Mesenchymal stem cell (in vitro differentiated cells and primary cell): ENCODE measurements at regions not wholly inside any gene's neighbourhood (a gene's known extent, or its start where the extent isn't known, plus 50 kb on each side); places are given as distances from the start of the nearest gene placed in this dataset.

Source experiments
- DNase-seq: peaks from one replicate; pipeline ENCODE4 v3.0.0-alpha.2; 2013
- H2AFZ ChIP-seq: one replicate; pipeline ENCODE4 v1.6.1; 2013; ENCODE audit warnings: low read depth, mild to moderate bottlenecking, control low read depth, inconsistent platforms, low read length, moderate library complexity
- H2AK5ac ChIP-seq: 2 replicates; pipeline ENCODE4 v1.6.1; 2013; ENCODE audit warnings: low read length, moderate library complexity, mild to moderate bottlenecking, inconsistent platforms; ENCODE audit not compliant: severe bottlenecking
- H2BK120ac ChIP-seq: one replicate; pipeline ENCODE4 v1.6.1; 2013; ENCODE audit warnings: low read depth, mild to moderate bottlenecking, inconsistent platforms, low read length, moderate library complexity
- H2BK12ac ChIP-seq, 2 experiments: one replicate each; pipeline ENCODE4 v1.6.1; 2013; ENCODE audit warnings: inconsistent platforms in 2 of 2, low read length in 2 of 2, mild to moderate bottlenecking in 2 of 2, moderate library complexity in 2 of 2, control low read depth in 1 of 2
- H2BK15ac ChIP-seq: one replicate; pipeline ENCODE4 v1.6.1; 2013; ENCODE audit warnings: mild to moderate bottlenecking, low read depth, inconsistent platforms; ENCODE audit not compliant: poor library complexity, severe bottlenecking
- H2BK5ac ChIP-seq: 2 replicates; pipeline ENCODE4 v1.6.1; 2013; ENCODE audit warnings: low read depth, mild to moderate bottlenecking, low read length, control low read depth, inconsistent platforms; ENCODE audit not compliant: poor library complexity, severe bottlenecking
- H3K14ac ChIP-seq, 2 experiments: one replicate each; pipeline ENCODE4 v1.6.1; 2013; ENCODE audit warnings: inconsistent platforms in 2 of 2, low read length in 2 of 2, control low read depth in 1 of 2, mild to moderate bottlenecking in 1 of 2, moderate library complexity in 1 of 2
- H3K18ac ChIP-seq, 2 experiments: one replicate each; pipeline ENCODE4 v1.6.1; 2013; ENCODE audit warnings: inconsistent platforms in 2 of 2, low read length in 2 of 2, control low read depth in 1 of 2, low read depth in 1 of 2, mild to moderate bottlenecking in 1 of 2
- H3K23ac ChIP-seq, 2 experiments: one replicate each; pipeline ENCODE4 v1.6.1; 2013; ENCODE audit warnings: inconsistent platforms in 2 of 2, low read length in 2 of 2, mild to moderate bottlenecking in 2 of 2, moderate library complexity in 2 of 2, control low read depth in 1 of 2
- H3K27ac ChIP-seq: 2 replicates; pipeline ENCODE4 v1.5.1; 2013; ENCODE audit warnings: mild to moderate bottlenecking, moderate library complexity, low read length, control low read depth, inconsistent platforms; ENCODE audit not compliant: poor library complexity, severe bottlenecking
- H3K27me3 ChIP-seq, 2 experiments: 2 replicates each; pipeline versions ENCODE4 v1.6.1 to v1.7.0; 2013; ENCODE audit warnings: low read length in 2 of 2, mild to moderate bottlenecking in 2 of 2, moderate library complexity in 2 of 2, control low read depth in 1 of 2, inconsistent platforms in 1 of 2; ENCODE audit not compliant: control insufficient read depth in 1 of 2, insufficient read depth in 1 of 2
- H3K36me3 ChIP-seq, 2 experiments: 2 replicates each; pipeline versions ENCODE4 v1.6.1 to v1.7.0; 2013; ENCODE audit warnings: low read length in 2 of 2, control low read depth in 1 of 2, inconsistent platforms in 1 of 2, low read depth in 1 of 2, mild to moderate bottlenecking in 1 of 2; ENCODE audit not compliant: insufficient read depth in 2 of 2, control insufficient read depth in 1 of 2
- H3K4ac ChIP-seq, 2 experiments: one replicate each; pipeline ENCODE4 v1.6.1; 2013; ENCODE audit warnings: inconsistent platforms in 2 of 2, low read length in 2 of 2, mild to moderate bottlenecking in 2 of 2, moderate library complexity in 2 of 2, control low read depth in 1 of 2, low read depth in 1 of 2
- H3K4me1 ChIP-seq: 2 replicates; pipeline ENCODE4 v1.6.1; 2013; ENCODE audit warnings: low read depth, low read length, control low read depth; ENCODE audit not compliant: control insufficient read depth, insufficient read depth
- H3K4me2 ChIP-seq: 2 replicates; pipeline ENCODE4 v1.6.1; 2013; ENCODE audit warnings: low read length, mild to moderate bottlenecking, inconsistent platforms; ENCODE audit not compliant: poor library complexity, severe bottlenecking
- H3K4me3 ChIP-seq, 2 experiments: 2 replicates each; pipeline versions ENCODE4 v1.5.1 to v1.7.0; 2013; ENCODE audit warnings: low read length in 2 of 2, mild to moderate bottlenecking in 2 of 2, control low read depth in 1 of 2, low read depth in 1 of 2; ENCODE audit not compliant: insufficient read depth in 1 of 2
- H3K79me1 ChIP-seq: replicated peaks from 2 replicates; pipeline ENCODE4 v1.6.1; 2013; ENCODE audit warnings: mild to moderate bottlenecking, control low read depth, low read length, inconsistent platforms; ENCODE audit not compliant: poor library complexity, severe bottlenecking
- H3K9ac ChIP-seq: 2 replicates; pipeline ENCODE4 v1.7.0; 2013; ENCODE audit warnings: mild to moderate bottlenecking, low read length, moderate library complexity
- H3K9me3 ChIP-seq: 2 replicates; pipeline ENCODE4 v1.7.0; 2013; ENCODE audit warnings: mild to moderate bottlenecking, low read length; ENCODE audit not compliant: control insufficient read depth
- H4K8ac ChIP-seq: one replicate; pipeline ENCODE4 v1.6.1; 2013; ENCODE audit warnings: inconsistent platforms, mild to moderate bottlenecking, low read length, moderate library complexity
- H4K91ac ChIP-seq: one replicate; pipeline ENCODE4 v1.6.1; 2013; ENCODE audit warnings: mild to moderate bottlenecking, low read length, inconsistent platforms
- WGBS: methylation state at CpG from one replicate; pipeline ENCODE4 v1.1.7; 2013; ENCODE audit warnings: mixed read lengths; 5-methylcytosine and 5-hydroxymethylcytosine counted together

GRCh38 chr5:56475689-56476486 is 242.8 kb upstream of the ANKRD55 start:
- Histone ChIP-seq H3K4me3 (no peak overlapping the region), H2AFZ (no peak overlapping the region), H2BK5ac (no peak overlapping the region), H4K91ac (no peak overlapping the region), H3K4me1 (peaks cover 13% of the 10 kb centered on the region), H2BK12ac (peak overlapping the region in 1 of 2 experiments; percentile 73), H3K9ac (no peak overlapping the region), H2BK15ac (no peak overlapping the region), H3K9me3 (no peaks in the 10 kb centered on the region), H3K23ac (no peak overlapping the region), H3K27ac (peak overlapping the region; percentile 45), H3K36me3 (no peaks in the 10 kb centered on the region), H3K27me3 (no peaks in the 10 kb centered on the region), H2BK120ac (no peak overlapping the region), H3K79me1 (peaks cover 2% of the 10 kb centered on the region), H3K18ac (peak overlapping the region in 1 of 2 experiments; percentile 80), H3K4ac (no peak overlapping the region), H3K4me2 (no peak overlapping the region), H3K14ac (no peak overlapping the region), H4K8ac (no peak overlapping the region), H2AK5ac (peak overlapping the region; percentile 33)
- no peak for DNase-seq
- WGBS: 74% methylated on average over 4 of the region's 4 CpGs

- Histone ChIP-seq H3K14ac (no peak overlapping the region), H3K9ac (no peak overlapping the region), H2BK5ac (no peak overlapping the region), H3K18ac (no peak overlapping the region), H2AFZ (no peak overlapping the region), H4K8ac (no peak overlapping the region), H3K27me3 (peaks cover 0 to 9% of the 10 kb centered on the region in 2 experiments), H3K23ac (no peak overlapping the region), H3K4ac (no peak overlapping the region), H2BK15ac (no peak overlapping the region), H4K91ac (no peak overlapping the region), H3K79me1 (no peaks in the 10 kb centered on the region), H3K4me3 (no peak overlapping the region), H3K36me3 (no peaks in the 10 kb centered on the region), H2AK5ac (no peak overlapping the region), H3K27ac (no peak overlapping the region), H2BK12ac (peak overlapping the region; percentile 37 to 63), H3K4me1 (peaks cover 4% of the 10 kb centered on the region), H2BK120ac (no peak overlapping the region), H3K4me2 (no peak overlapping the region), H3K9me3 (no peaks in the 10 kb centered on the region)
- no peak for DNase-seq
- WGBS: 83% methylated on average over 2 of the region's 2 CpGs
Measured at GRCh38 chr5:56471707-56472106, 238.6 kb upstream of the ANKRD55 start.

GRCh38 chr5:56470007-56470406 is 236.9 kb upstream of the ANKRD55 start:
- Histone ChIP-seq H3K4me1 (no peaks in the 10 kb centered on the region), H2AFZ (no peak overlapping the region)
- WGBS: 96% methylated on average over 7 of the region's 7 CpGs

GRCh38 chr5:56468277-56468676 is 235.1 kb upstream of the ANKRD55 start:
- no peak overlapping the region for H2BK120ac ChIP-seq
- peaks cover 0 to 2% of the 10 kb centered on the region in 2 experiments for H3K36me3 ChIP-seq
- no peaks in the 10 kb centered on the region for H3K9me3 ChIP-seq
- H2BK12ac ChIP-seq: no peak overlapping the region
- H3K4me2 ChIP-seq: no peak overlapping the region
- WGBS: 87% methylated on average over 2 of the region's 3 CpGs
- no peak overlapping the region for H2BK5ac ChIP-seq
- H3K27ac ChIP-seq: no peak overlapping the region
- H2BK15ac ChIP-seq: no peak overlapping the region
- no peak for DNase-seq
- H3K14ac ChIP-seq: peak overlapping the region in 1 of 2 experiments; percentile 69
- no peak overlapping the region for H3K23ac ChIP-seq
- H3K4me1 ChIP-seq: no peaks in the 10 kb centered on the region
- no peak overlapping the region for H4K8ac ChIP-seq
- no peak overlapping the region for H4K91ac ChIP-seq
- no peak overlapping the region for H3K9ac ChIP-seq
- peaks cover 0 to 9% of the 10 kb centered on the region in 2 experiments for H3K27me3 ChIP-seq
- H3K79me1 ChIP-seq: no peaks in the 10 kb centered on the region
- H2AK5ac ChIP-seq: no peak overlapping the region
- no peak overlapping the region for H3K18ac ChIP-seq
- no peak overlapping the region for H3K4ac ChIP-seq
- no peak overlapping the region for H2AFZ ChIP-seq
- H3K4me3 ChIP-seq: no peak overlapping the region

More at GRCh38 chr5:56470007-56470406, 236.9 kb upstream of the ANKRD55 start:
- H3K4me3 ChIP-seq: no peak overlapping the region
- no peak overlapping the region for H2BK120ac ChIP-seq
- H3K14ac ChIP-seq: no peak overlapping the region
- no peak overlapping the region for H2BK5ac ChIP-seq
- H2BK15ac ChIP-seq: no peak overlapping the region
- H3K36me3 ChIP-seq: peaks cover 0 to 2% of the 10 kb centered on the region in 2 experiments
- H4K91ac ChIP-seq: no peak overlapping the region
- no peak for DNase-seq
- H3K27me3 ChIP-seq: peaks cover 0 to 9% of the 10 kb centered on the region in 2 experiments
- H3K4me2 ChIP-seq: no peak overlapping the region
- peak overlapping the region; percentile 78 for H2AK5ac ChIP-seq
- H3K4ac ChIP-seq: no peak overlapping the region
- H3K9me3 ChIP-seq: no peaks in the 10 kb centered on the region
- H3K18ac ChIP-seq: no peak overlapping the region
- no peak overlapping the region for H2BK12ac ChIP-seq
- no peaks in the 10 kb centered on the region for H3K79me1 ChIP-seq
- no peak overlapping the region for H4K8ac ChIP-seq
- H3K27ac ChIP-seq: no peak overlapping the region
- no peak overlapping the region for H3K9ac ChIP-seq
- H3K23ac ChIP-seq: no peak overlapping the region
